HepG2 (cell line): ENCODE measurements at regions not wholly inside any gene's neighbourhood (a gene's known extent, or its start where the extent isn't known, plus 50 kb on each side); places are given as distances from the start of the nearest gene placed in this dataset.

Source experiments
- EED ChIP-seq: sonication (generic); formaldehyde crosslinking; IDR thresholded peaks from 2 replicates; pipeline ENCODE4 v1.5.0; 2020; ENCODE audit warnings: mild to moderate bottlenecking, missing genetic modification reagents
- SRF ChIP-seq: IDR thresholded peaks from 2 replicates; pipeline ENCODE4 v1.6.1; 2011; ENCODE audit warnings: mild to moderate bottlenecking, low read depth, low read length, moderate library complexity
- SRSF1 ChIP-seq: fragments of 200-400 bp; formaldehyde crosslinking; optimal IDR thresholded peaks from 2 replicates; pipeline ENCODE3; 2017; ENCODE audit warnings: mild to moderate bottlenecking, low read depth, low read length, moderate library complexity
- ZNF713 ChIP-seq: sonication (generic); formaldehyde crosslinking; IDR thresholded peaks from 2 replicates; pipeline ENCODE4 v1.4.0; 2020; ENCODE audit warnings: mild to moderate bottlenecking, missing genetic modification reagents
- TF ChIP-seq, protein P1 (sequence below): sonication (generic); formaldehyde crosslinking; IDR thresholded peaks from 2 replicates; pipeline ENCODE4 v1.4.0; 2020; ENCODE audit warnings: missing genetic modification reagents, borderline replicate concordance
- TF ChIP-seq, protein P2 (sequence below): sonication (generic); formaldehyde crosslinking; IDR thresholded peaks from 2 replicates; pipeline ENCODE4 v1.5.0; 2020; ENCODE audit warnings: mild to moderate bottlenecking, missing genetic modification reagents, moderate library complexity

DNA sequence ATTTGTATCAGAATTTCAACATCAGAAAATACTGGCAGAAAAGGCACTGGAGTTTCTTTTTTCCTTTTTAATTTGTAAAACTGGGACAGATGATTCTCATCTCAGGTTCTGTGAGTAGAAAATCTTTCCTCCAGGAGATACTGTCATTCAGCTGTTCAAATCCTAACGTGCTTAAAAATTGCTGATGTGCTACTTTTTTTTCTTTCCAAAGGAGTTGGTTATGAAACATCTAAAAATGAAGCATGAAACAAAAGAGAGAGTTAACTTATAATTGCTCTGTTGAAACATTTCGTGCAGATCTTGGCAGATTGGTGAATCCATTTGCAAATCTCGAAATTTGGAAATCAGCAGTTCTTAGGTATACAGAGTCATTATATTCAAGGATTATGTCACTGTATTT, 622.6 kb downstream of the RNF144B start:
- no peak for TF ChIP-seq ZNF713
- TF ChIP-seq SRSF1, result no peak
- TF ChIP-seq SRF, result no peak
- TF ChIP-seq, protein P1, sequence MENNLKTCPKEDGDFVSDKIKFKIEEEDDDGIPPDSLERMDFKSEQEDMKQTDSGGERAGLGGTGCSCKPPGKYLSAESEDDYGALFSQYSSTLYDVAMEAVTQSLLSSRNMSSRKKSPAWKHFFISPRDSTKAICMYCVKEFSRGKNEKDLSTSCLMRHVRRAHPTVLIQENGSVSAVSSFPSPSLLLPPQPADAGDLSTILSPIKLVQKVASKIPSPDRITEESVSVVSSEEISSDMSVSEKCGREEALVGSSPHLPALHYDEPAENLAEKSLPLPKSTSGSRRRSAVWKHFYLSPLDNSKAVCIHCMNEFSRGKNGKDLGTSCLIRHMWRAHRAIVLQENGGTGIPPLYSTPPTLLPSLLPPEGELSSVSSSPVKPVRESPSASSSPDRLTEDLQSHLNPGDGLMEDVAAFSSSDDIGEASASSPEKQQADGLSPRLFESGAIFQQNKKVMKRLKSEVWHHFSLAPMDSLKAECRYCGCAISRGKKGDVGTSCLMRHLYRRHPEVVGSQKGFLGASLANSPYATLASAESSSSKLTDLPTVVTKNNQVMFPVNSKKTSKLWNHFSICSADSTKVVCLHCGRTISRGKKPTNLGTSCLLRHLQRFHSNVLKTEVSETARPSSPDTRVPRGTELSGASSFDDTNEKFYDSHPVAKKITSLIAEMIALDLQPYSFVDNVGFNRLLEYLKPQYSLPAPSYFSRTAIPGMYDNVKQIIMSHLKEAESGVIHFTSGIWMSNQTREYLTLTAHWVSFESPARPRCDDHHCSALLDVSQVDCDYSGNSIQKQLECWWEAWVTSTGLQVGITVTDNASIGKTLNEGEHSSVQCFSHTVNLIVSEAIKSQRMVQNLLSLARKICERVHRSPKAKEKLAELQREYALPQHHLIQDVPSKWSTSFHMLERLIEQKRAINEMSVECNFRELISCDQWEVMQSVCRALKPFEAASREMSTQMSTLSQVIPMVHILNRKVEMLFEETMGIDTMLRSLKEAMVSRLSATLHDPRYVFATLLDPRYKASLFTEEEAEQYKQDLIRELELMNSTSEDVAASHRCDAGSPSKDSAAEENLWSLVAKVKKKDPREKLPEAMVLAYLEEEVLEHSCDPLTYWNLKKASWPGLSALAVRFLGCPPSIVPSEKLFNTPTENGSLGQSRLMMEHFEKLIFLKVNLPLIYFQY, result no peak
- TF ChIP-seq EED, result no peak
- TF ChIP-seq, protein P2, sequence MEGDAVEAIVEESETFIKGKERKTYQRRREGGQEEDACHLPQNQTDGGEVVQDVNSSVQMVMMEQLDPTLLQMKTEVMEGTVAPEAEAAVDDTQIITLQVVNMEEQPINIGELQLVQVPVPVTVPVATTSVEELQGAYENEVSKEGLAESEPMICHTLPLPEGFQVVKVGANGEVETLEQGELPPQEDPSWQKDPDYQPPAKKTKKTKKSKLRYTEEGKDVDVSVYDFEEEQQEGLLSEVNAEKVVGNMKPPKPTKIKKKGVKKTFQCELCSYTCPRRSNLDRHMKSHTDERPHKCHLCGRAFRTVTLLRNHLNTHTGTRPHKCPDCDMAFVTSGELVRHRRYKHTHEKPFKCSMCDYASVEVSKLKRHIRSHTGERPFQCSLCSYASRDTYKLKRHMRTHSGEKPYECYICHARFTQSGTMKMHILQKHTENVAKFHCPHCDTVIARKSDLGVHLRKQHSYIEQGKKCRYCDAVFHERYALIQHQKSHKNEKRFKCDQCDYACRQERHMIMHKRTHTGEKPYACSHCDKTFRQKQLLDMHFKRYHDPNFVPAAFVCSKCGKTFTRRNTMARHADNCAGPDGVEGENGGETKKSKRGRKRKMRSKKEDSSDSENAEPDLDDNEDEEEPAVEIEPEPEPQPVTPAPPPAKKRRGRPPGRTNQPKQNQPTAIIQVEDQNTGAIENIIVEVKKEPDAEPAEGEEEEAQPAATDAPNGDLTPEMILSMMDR (CRISPR knock-in tag), result no peak
